Nephron progenitor cell (in vitro differentiated cells): ENCODE measurements at regions not wholly inside any gene's neighbourhood (a gene's known extent, or its start where the extent isn't known, plus 50 kb on each side); places are given as distances from the start of the nearest gene placed in this dataset.

Experiments
- DNase-seq: peaks from one replicate; pipeline ENCODE4 v3.0.0; 2021
- H3K27ac Mint-ChIP-seq: 2 replicates; pipeline ENCODE4 v1.8.0; 2021; ENCODE audit warnings: mild to moderate bottlenecking, moderate library complexity, mixed read lengths
- H3K27me3 Mint-ChIP-seq: 2 replicates; pipeline ENCODE4 v1.8.0; 2021; ENCODE audit warnings: mild to moderate bottlenecking, low read depth, mixed read lengths; ENCODE audit not compliant: poor library complexity
- H3K36me3 Mint-ChIP-seq: 2 replicates; pipeline ENCODE4 v1.8.0; 2021; ENCODE audit warnings: low read depth, mixed read lengths
- H3K4me1 Mint-ChIP-seq: 2 replicates; pipeline ENCODE4 v1.8.0; 2021; ENCODE audit warnings: mixed read lengths
- H3K4me3 Mint-ChIP-seq: 2 replicates; pipeline ENCODE4 v1.8.0; 2021; ENCODE audit warnings: mild to moderate bottlenecking, moderate library complexity, mixed read lengths
- H3K9me3 Mint-ChIP-seq: 2 replicates; pipeline ENCODE4 v1.8.0; 2021; ENCODE audit warnings: mild to moderate bottlenecking, moderate library complexity, mixed read lengths
- CTCF ChIP-seq: fragments of 200-600 bp; sonication (generic); IDR thresholded peaks from 2 replicates; pipeline ENCODE4 v1.5.0; 2021; ENCODE audit warnings: antibody characterized with exemption

DNA sequence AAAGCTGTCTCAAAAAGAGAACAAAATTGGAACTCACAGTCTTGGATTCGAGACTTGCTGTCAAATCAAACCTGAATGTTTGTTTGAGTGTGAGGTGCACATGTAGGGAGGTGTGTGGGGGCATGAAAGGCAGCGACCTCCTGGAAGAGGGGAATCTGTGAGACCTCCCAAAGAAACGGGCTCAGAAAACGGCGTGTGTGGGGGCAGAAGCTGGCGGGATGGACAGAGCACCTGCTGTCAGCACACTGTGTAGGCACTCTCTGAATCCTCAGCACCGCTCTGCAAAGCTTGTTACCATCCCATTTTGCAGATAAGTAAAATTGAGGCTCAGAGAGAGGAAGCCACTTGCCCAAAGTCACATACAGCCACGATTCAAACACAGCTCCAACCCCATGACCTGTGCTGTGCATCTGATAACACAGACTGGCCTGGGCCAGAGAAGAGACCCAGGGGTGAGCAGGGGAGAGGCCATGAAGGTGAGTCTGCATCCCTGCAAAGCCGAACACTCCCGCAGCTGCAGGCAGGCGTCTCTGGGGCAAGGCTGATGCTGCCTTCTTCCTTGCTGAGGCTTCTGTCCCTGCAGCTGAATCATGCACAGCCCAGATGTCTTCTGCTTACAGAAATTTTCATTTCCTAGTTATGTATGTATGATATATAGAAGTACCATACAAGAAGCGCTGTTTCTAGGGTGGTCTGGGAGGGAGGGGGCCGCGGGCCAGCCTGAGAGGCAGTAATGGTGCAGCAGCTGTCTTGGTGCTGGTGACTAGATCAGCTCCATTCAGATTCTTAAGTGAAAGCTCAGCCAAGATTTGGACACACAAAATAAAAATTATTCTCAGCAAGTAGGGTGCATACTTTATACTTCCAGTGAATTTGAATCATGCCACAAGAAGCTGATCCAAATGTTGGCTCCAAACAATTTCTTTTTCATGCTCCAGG is 67.3 kb upstream of the SHISAL1 start:
- H3K36me3 Mint-ChIP-seq: peaks cover 5% of the 10 kb centered on the region
- H3K4me1 Mint-ChIP-seq: peaks cover 47% of the 10 kb centered on the region
- H3K4me3 Mint-ChIP-seq: no peak overlapping the region
- H3K9me3 Mint-ChIP-seq: peaks cover 36% of the 10 kb centered on the region
- H3K27me3 Mint-ChIP-seq: peaks cover 27% of the 10 kb centered on the region
- no peak overlapping the region for H3K27ac Mint-ChIP-seq
- DNase-seq: no peak
- TF ChIP-seq CTCF: no peak

GRCh38 chr22:44378380-44378779 is 65.6 kb upstream of the SHISAL1 start:
- DNase-seq: no peak
- Mint-ChIP-seq H3K36me3 (peaks cover 7% of the 10 kb centered on the region), H3K27ac (no peak overlapping the region), H3K9me3 (peaks cover 53% of the 10 kb centered on the region), H3K4me3 (no peak overlapping the region), H3K27me3 (peaks cover 27% of the 10 kb centered on the region), H3K4me1 (peaks cover 33% of the 10 kb centered on the region)
- no peak for TF ChIP-seq CTCF

- Mint-ChIP-seq H3K9me3 (peaks cover 53% of the 10 kb centered on the region), H3K4me3 (no peak overlapping the region), H3K27ac (no peak overlapping the region), H3K4me1 (peaks cover 7% of the 10 kb centered on the region), H3K36me3 (peaks cover 7% of the 10 kb centered on the region), H3K27me3 (peaks cover 22% of the 10 kb centered on the region)
- no peak for DNase-seq
- TF ChIP-seq CTCF: no peak
Observed at GRCh38 chr22:44375451-44375850, 62.7 kb upstream of the SHISAL1 start.

DNA sequence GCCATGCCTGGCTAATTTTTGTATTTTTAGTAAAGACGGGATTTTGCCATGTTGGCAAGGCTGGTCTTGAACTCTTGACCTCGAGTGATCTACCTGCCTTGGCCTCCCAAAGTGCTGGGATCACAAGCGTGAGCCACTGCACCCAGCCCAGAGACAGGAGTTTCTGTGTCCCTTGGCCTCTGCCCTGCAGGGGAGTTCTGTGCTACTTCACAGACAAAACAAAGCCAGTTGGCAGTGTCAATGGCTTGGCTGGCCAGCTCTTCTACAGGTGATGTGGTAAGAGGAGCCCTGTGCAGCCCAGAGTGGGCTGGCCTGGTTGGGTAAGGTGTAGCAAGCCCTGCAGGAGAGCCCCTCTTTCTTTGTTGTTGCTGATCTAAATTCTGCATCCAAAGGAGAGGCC is 60.5 kb upstream of the SHISAL1 start:
- Mint-ChIP-seq H3K4me3 (no peak overlapping the region), H3K36me3 (peaks cover 7% of the 10 kb centered on the region), H3K27ac (no peak overlapping the region), H3K4me1 (peaks cover 14% of the 10 kb centered on the region), H3K9me3 (peaks cover 48% of the 10 kb centered on the region), H3K27me3 (peaks cover 14% of the 10 kb centered on the region)
- DNase-seq: no peak
- no peak for TF ChIP-seq CTCF

DNA sequence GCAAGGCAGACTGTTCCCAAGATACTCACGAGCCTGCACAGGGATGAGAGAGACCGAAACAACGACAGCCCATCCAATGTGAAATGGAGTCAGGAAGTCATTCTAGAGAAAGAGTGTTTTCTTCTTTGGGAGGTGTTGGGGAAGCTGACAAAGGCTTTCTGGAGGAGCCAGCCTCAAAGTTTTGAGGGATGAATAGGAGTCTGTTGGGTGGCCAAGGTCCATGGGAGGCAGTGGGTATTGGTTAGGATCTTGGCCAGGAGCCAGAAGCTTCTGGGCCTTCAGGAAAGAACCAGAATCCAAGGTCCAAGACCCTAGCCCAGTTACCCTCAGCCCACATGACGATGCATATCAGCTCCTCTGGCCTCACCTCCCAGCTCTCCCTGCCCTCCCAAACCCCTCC is 59.9 kb upstream of the SHISAL1 start:
- H3K27me3 Mint-ChIP-seq: peaks cover 14% of the 10 kb centered on the region
- H3K36me3 Mint-ChIP-seq: peaks cover 7% of the 10 kb centered on the region
- H3K4me1 Mint-ChIP-seq: peaks cover 14% of the 10 kb centered on the region
- no peak for DNase-seq
- H3K9me3 Mint-ChIP-seq: peaks cover 42% of the 10 kb centered on the region
- TF ChIP-seq CTCF: no peak
- no peak overlapping the region for H3K27ac Mint-ChIP-seq
- no peak overlapping the region for H3K4me3 Mint-ChIP-seq
